NCI-H146 treated with DMSO at 0.1 percent for 48 hours (cell line): ENCODE measurements at regions not wholly inside any gene's neighbourhood (a gene's known extent, or its start where the extent isn't known, plus 50 kb on each side); places are given as distances from the start of the nearest gene placed in this dataset.

Experiments
- DNase-seq: peaks from one replicate; lab custom pipeline; 2025; ENCODE audit not compliant: unreplicated experiment; lab: John Stamatoyannopoulos, UW

GRCh38 chr14:96637521-96637920, 135.3 kb downstream of the PAPOLA start:
- no peak for DNase-seq

GRCh38 chr14:96638041-96638855, 136.1 kb downstream of the PAPOLA start:
- DNase-seq, result no peak

- DNase-seq, result no peak
These were observed 137.4 kb downstream of the PAPOLA start for GRCh38 chr14:96639550-96639949.

GRCh38 chr14:96648506-96649326, 146.5 kb downstream of the PAPOLA start:
- DNase-seq, result no peak

- DNase-seq, result no peak
These were observed 147.1 kb downstream of the PAPOLA start for GRCh38 chr14:96649327-96649601.

- no peak for DNase-seq
These were observed 143.6 kb upstream of the VRK1 start for GRCh38 chr14:96653597-96653996.

- DNase-seq, result no peak
These were observed 138.6 kb upstream of the VRK1 start for GRCh38 chr14:96658611-96659010.

GRCh38 chr14:96660123-96660522, 137.1 kb upstream of the VRK1 start:
- DNase-seq, result no peak

- peak; percentile 17 for DNase-seq
These were observed 136.5 kb upstream of the VRK1 start for GRCh38 chr14:96660667-96661066.

GRCh38 chr14:96661244-96661969, 135.8 kb upstream of the VRK1 start:
- no peak for DNase-seq

- DNase-seq, result peak; percentile 49
These were observed 134.8 kb upstream of the VRK1 start for GRCh38 chr14:96662116-96662970.

GRCh38 chr14:96663076-96663475, 134.1 kb upstream of the VRK1 start:
- DNase-seq, result no peak

- DNase-seq, result no peak
These were observed 133.6 kb upstream of the VRK1 start for GRCh38 chr14:96663491-96664067.

GRCh38 chr14:96666088-96666487, 131.1 kb upstream of the VRK1 start:
- no peak for DNase-seq

GRCh38 chr14:96670391-96670790, 126.8 kb upstream of the VRK1 start:
- no peak for DNase-seq

GRCh38 chr14:96671218-96671617, 126.0 kb upstream of the VRK1 start:
- DNase-seq, result no peak

- DNase-seq, result no peak
These were observed 123.5 kb upstream of the VRK1 start for GRCh38 chr14:96673706-96674105.

GRCh38 chr14:96674121-96674520, 123.1 kb upstream of the VRK1 start:
- DNase-seq, result no peak

GRCh38 chr14:96676166-96676565, 121.0 kb upstream of the VRK1 start:
- DNase-seq, result no peak

GRCh38 chr14:96681829-96682228, 115.4 kb upstream of the VRK1 start:
- DNase-seq, result no peak

GRCh38 chr14:96682401-96682800, 114.8 kb upstream of the VRK1 start:
- no peak for DNase-seq
